CD4-positive, alpha-beta T cell (primary cell): ENCODE measurements at regions not wholly inside any gene's neighbourhood (a gene's known extent, or its start where the extent isn't known, plus 50 kb on each side); places are given as distances from the start of the nearest gene placed in this dataset.

Experiments used
- ATAC-seq: fragments of 200-7000 bp; cut with Tn5 transposase; one replicate; pipeline ENCODE4 v1.10.0; 2022; ENCODE audit warnings: mild to moderate bottlenecking; ENCODE audit not compliant: poor library complexity
- CTCF ChIA-PET: fragments of 350-600 bp; sonication (Branson Sonifier 250); formaldehyde crosslinking; loops from one replicate; lab custom pipeline; 2021; ENCODE audit warnings: antibody characterized with exemption, inconsistent platforms; lab: Charles Lee
- POLR2A ChIA-PET: fragments of 350-600 bp; sonication (Branson Sonifier 250); formaldehyde crosslinking; loops from one replicate; lab custom pipeline; 2021; ENCODE audit warnings: antibody characterized with exemption, inconsistent platforms; lab: Charles Lee
- DNase-seq, 14 experiments: peaks; one replicate each; pipeline ENCODE4 v3.0.0-alpha.2; 2013 to 2020; ENCODE audit warnings: mixed read lengths in 2 of 14
- H3K27ac ChIP-seq, 2 donors: one replicate each; pipeline versions ENCODE4 v1.5.1 to v1.7.0; 2013; ENCODE audit warnings: low read length in 2 of 2, low read depth in 1 of 2, mild to moderate bottlenecking in 1 of 2
- H3K27me3 ChIP-seq, 2 experiments: 1 replicate in 1 of 2; 2 replicates in 1 of 2; pipeline versions ENCODE4 v1.6.1 to v1.7.0; 2013; ENCODE audit warnings: low read length in 2 of 2, control low read depth in 1 of 2, mild to moderate bottlenecking in 1 of 2, moderate library complexity in 1 of 2; ENCODE audit not compliant: insufficient read depth in 2 of 2, control insufficient read depth in 1 of 2
- H3K36me3 ChIP-seq: one replicate; pipeline ENCODE4 v1.6.1; 2013; ENCODE audit warnings: low read length, control low read depth; ENCODE audit not compliant: insufficient read depth
- H3K4me1 ChIP-seq: one replicate; pipeline ENCODE4 v1.6.1; 2013; ENCODE audit warnings: low read length, control low read depth; ENCODE audit not compliant: insufficient read depth
- H3K4me3 ChIP-seq: one replicate; pipeline ENCODE4 v1.5.1; 2013; ENCODE audit warnings: mild to moderate bottlenecking, low read length, moderate library complexity
- H3K9me3 ChIP-seq, 2 experiments: 1 replicate in 1 of 2; 2 replicates in 1 of 2; pipeline versions ENCODE4 v1.6.1 to v1.7.0; 2013; ENCODE audit warnings: low read length in 2 of 2, mild to moderate bottlenecking in 2 of 2, control low read depth in 1 of 2, moderate library complexity in 1 of 2; ENCODE audit not compliant: control insufficient read depth in 1 of 2, insufficient read depth in 1 of 2
- H3K27ac Mint-ChIP-seq: one replicate; pipeline ENCODE4 v1.8.0; 2020; ENCODE audit warnings: mixed read lengths
- H3K27me3 Mint-ChIP-seq: one replicate; pipeline ENCODE4 v1.8.0; 2021; ENCODE audit warnings: mixed read lengths
- H3K36me3 Mint-ChIP-seq: one replicate; pipeline ENCODE4 v1.8.0; 2021; ENCODE audit warnings: low read depth, mixed read lengths
- H3K4me1 Mint-ChIP-seq: one replicate; pipeline ENCODE4 v1.8.0; 2021; ENCODE audit warnings: low read depth, mixed read lengths
- H3K4me3 Mint-ChIP-seq: one replicate; pipeline ENCODE4 v1.8.0; 2020; ENCODE audit warnings: mild to moderate bottlenecking, mixed read lengths
- H3K9me3 Mint-ChIP-seq: one replicate; pipeline ENCODE4 v1.8.0; 2020; ENCODE audit warnings: mixed read lengths
- CTCF ChIP-seq: fragments of 200-600 bp; IDR thresholded peaks from one replicate; pipeline ENCODE4 v1.8.0; 2022; ENCODE audit warnings: antibody characterized with exemption, mild to moderate bottlenecking
- intact Hi-C, 2 experiments: fragments of 100-400 bp; cut with DNase I in 1 of 2; cut with micrococcal nuclease in 1 of 2; formaldehyde crosslinking; loops; one replicate each; pipeline versions ENCODE4 v1.15.1 to v1.9.0; 2023 to 2025; cut with DNase I, micrococcal nuclease

- no peak for ATAC-seq
- intact Hi-C loops = no loop called here
These were observed 145.9 kb downstream of the PRELID2 start for GRCh38 chr5:145689235-145689634.

DNA sequence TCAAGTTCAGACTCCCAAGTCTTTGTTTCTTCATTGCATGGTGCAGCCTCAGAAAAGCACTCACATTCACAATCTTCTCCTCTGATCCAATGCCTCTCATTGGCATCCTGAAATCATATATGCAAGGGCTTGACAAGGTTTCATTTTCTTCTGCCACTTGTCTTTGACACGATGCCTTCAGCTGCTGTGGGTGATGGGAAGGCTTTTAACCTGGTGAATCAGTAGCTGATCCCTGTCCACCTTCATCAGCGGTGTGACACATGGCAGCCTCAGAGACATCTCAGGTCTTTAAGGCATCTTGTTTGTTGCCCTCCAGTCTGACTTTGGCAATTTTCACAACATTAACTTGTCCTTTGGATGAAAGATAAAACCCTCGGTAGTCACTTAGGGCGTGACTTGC is 147.2 kb downstream of the PRELID2 start:
- Histone ChIP-seq H3K27me3 (no peaks in the 10 kb centered on the region), H3K9me3 (no peaks in the 10 kb centered on the region), H3K4me3 (no peak overlapping the region), H3K36me3 (no peaks in the 10 kb centered on the region), H3K4me1 (no peaks in the 10 kb centered on the region), H3K27ac (no peak overlapping the region)
- H3K27ac Mint-ChIP-seq = no peak overlapping the region
- no peak for TF ChIP-seq CTCF
- CTCF ChIA-PET = no interaction called here
- no peak overlapping the region for H3K4me3 Mint-ChIP-seq
- POLR2A ChIA-PET = no interaction called here
- ATAC-seq (no peak), DNase-seq (no peak)
- H3K27me3 Mint-ChIP-seq = no peaks in the 10 kb centered on the region
- H3K4me1 Mint-ChIP-seq = no peaks in the 10 kb centered on the region
- H3K36me3 Mint-ChIP-seq = no peaks in the 10 kb centered on the region
- intact Hi-C loops = no loop called here
- no peaks in the 10 kb centered on the region for H3K9me3 Mint-ChIP-seq

More at GRCh38 chr5:145689235-145689634, 145.9 kb downstream of the PRELID2 start:
- DNase-seq = peak in 3 of 14 experiments; percentile 24 to 37 (median 36)
- TF ChIP-seq CTCF = no peak
- Mint-ChIP-seq H3K36me3 (no peaks in the 10 kb centered on the region), H3K9me3 (no peaks in the 10 kb centered on the region), H3K4me1 (no peaks in the 10 kb centered on the region), H3K4me3 (no peak overlapping the region), H3K27ac (no peak overlapping the region), H3K27me3 (no peaks in the 10 kb centered on the region)
- no peaks in the 10 kb centered on the region for H3K9me3 ChIP-seq
- ChIA-PET POLR2A (no interaction called here), CTCF (no interaction called here)
- H3K27me3 ChIP-seq = no peaks in the 10 kb centered on the region
- no peak overlapping the region for H3K4me3 ChIP-seq
- H3K4me1 ChIP-seq = no peaks in the 10 kb centered on the region
- H3K27ac ChIP-seq = no peak overlapping the region
- H3K36me3 ChIP-seq = no peaks in the 10 kb centered on the region

DNA sequence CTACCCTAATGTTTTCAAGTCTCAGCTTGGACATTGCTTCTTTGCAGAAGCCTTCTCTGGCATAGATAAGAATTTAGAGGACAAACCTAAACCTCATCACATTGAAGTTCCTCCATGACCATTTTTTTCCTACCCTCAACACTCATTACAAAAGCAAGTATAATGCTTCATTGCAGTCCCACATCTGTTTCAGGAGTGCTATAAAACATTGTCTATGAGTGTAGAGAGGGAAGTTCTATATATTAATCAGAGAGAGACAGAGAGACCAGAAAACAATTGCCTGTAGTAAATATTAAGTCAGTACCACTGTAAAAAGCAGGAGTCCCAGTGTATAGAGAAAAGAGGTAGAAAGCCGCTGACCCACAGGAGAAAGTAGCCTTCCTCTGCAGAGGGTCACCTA is 149.7 kb downstream of the PRELID2 start:
- Histone ChIP-seq H3K36me3 (no peaks in the 10 kb centered on the region), H3K27ac (no peak overlapping the region), H3K27me3 (no peaks in the 10 kb centered on the region), H3K4me1 (no peaks in the 10 kb centered on the region), H3K4me3 (no peak overlapping the region), H3K9me3 (no peaks in the 10 kb centered on the region)
- intact Hi-C loops = no loop called here
- CTCF ChIA-PET = no interaction called here
- Mint-ChIP-seq H3K27ac (no peak overlapping the region), H3K9me3 (no peaks in the 10 kb centered on the region), H3K4me3 (no peak overlapping the region), H3K27me3 (no peaks in the 10 kb centered on the region), H3K4me1 (no peaks in the 10 kb centered on the region), H3K36me3 (no peaks in the 10 kb centered on the region)
- DNase-seq = no peak
- POLR2A ChIA-PET = no interaction called here
- ATAC-seq = no peak
- no peak for TF ChIP-seq CTCF
